Activated CD8-positive, alpha-beta memory T cell treated with anti-CD3 and anti-CD28 coated beads for 4 hours (primary cell): ENCODE measurements at regions not wholly inside any gene's neighbourhood (a gene's known extent, or its start where the extent isn't known, plus 50 kb on each side); places are given as distances from the start of the nearest gene placed in this dataset.
"Not testable (repeated sequence)": the region's sequence is repeated elsewhere in the genome, so short reads cannot be mapped to it uniquely, and the experiment has no call there.

Experiments used
- DNase-seq, 2 donors: peaks; one replicate each; pipeline ENCODE4 v3.0.0-alpha.2; 2020; ENCODE audit warnings: low read depth in 2 of 2

GRCh38 chr22:22977479-22978200 is 90.0 kb downstream of the IGLL5 start:
- DNase-seq: no peak

- no peak for DNase-seq
Measured at GRCh38 chr22:22978637-22979036, 91.0 kb downstream of the IGLL5 start.

- no peak for DNase-seq
Measured at GRCh38 chr22:22979121-22979724, 91.1 kb upstream of the GNAZ start.

GRCh38 chr22:22979954-22980353 is 90.4 kb upstream of the GNAZ start:
- no peak for DNase-seq

- DNase-seq: no peak
Measured at GRCh38 chr22:22981670-22982571, 88.4 kb upstream of the GNAZ start.

GRCh38 chr22:22982616-22983015 is 87.7 kb upstream of the GNAZ start:
- DNase-seq: no peak

- no peak for DNase-seq
Measured at GRCh38 chr22:22983123-22983522, 87.2 kb upstream of the GNAZ start.

GRCh38 chr22:22983816-22984215 is 86.5 kb upstream of the GNAZ start:
- DNase-seq: no peak

- no peak for DNase-seq
Measured at GRCh38 chr22:22984967-22985366, 85.4 kb upstream of the GNAZ start.

GRCh38 chr22:22986008-22986407 is 84.3 kb upstream of the GNAZ start:
- no peak for DNase-seq

GRCh38 chr22:22986640-22987039 is 83.7 kb upstream of the GNAZ start:
- no peak for DNase-seq

- no peak for DNase-seq
Measured at GRCh38 chr22:22988150-22988549, 82.2 kb upstream of the GNAZ start.

- DNase-seq: no peak
Measured at GRCh38 chr22:22988785-22989184, 81.5 kb upstream of the GNAZ start.

GRCh38 chr22:22989856-22990255 is 80.5 kb upstream of the GNAZ start:
- no peak for DNase-seq

- DNase-seq: not testable (repeated sequence)
Measured at GRCh38 chr22:22990711-22991505, 79.4 kb upstream of the GNAZ start.

GRCh38 chr22:22992474-22992873 is 77.8 kb upstream of the GNAZ start:
- DNase-seq: no peak

GRCh38 chr22:22993184-22993583 is 77.1 kb upstream of the GNAZ start:
- DNase-seq: no peak

GRCh38 chr22:22995166-22995565 is 75.2 kb upstream of the GNAZ start:
- DNase-seq: no peak

GRCh38 chr22:22996511-22997261 is 73.6 kb upstream of the GNAZ start:
- DNase-seq: no peak

GRCh38 chr22:22997262-22997898 is 72.9 kb upstream of the GNAZ start:
- no peak for DNase-seq

- no peak for DNase-seq
Measured at GRCh38 chr22:22997988-22998387, 72.3 kb upstream of the GNAZ start.
